Activated CD8-positive, alpha-beta memory T cell treated with anti-CD3 and anti-CD28 coated beads for 36 hours (primary cell): ENCODE measurements at regions not wholly inside any gene's neighbourhood (a gene's known extent, or its start where the extent isn't known, plus 50 kb on each side); places are given as distances from the start of the nearest gene placed in this dataset.
"Not testable (repeated sequence)": the region's sequence is repeated elsewhere in the genome, so short reads cannot be mapped to it uniquely, and the experiment has no call there.

Source experiments
- CTCF ChIA-PET: fragments of 350-600 bp; sonication (Branson Sonifier 250); formaldehyde crosslinking; loops from one replicate; lab custom pipeline; 2021; ENCODE audit warnings: antibody characterized with exemption; lab: Charles Lee
- POLR2A ChIA-PET: fragments of 350-600 bp; sonication (Branson Sonifier 250); formaldehyde crosslinking; loops from one replicate; lab custom pipeline; 2021; ENCODE audit warnings: antibody characterized with exemption; lab: Charles Lee

DNA sequence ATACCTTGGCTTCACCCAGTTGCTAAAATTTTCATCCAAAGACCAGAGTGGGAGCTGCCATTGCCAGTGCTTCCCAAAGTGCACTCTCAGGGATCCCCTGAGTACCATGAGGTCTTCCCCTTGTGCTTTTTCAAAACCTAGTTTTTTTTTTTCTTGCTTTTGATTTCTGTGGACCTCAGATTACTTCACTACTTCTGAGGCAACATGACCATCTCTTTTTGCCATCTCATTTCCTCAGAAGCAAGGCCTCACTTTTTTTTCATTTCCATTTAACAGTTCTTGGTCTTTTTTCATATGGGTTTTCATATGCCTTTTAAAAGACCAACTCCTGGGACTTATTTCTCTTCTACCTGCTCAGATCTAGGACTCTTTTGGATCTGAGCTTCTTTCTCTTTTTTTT is 64.1 kb upstream of the MMS22L start:
- POLR2A ChIA-PET: no interaction called here
- CTCF ChIA-PET: interaction anchor here (0.7 kb wide), 1 partner anchor 440 kb away, joined by 3 read pairs; no protein-coding TSS in a partner anchor

DNA sequence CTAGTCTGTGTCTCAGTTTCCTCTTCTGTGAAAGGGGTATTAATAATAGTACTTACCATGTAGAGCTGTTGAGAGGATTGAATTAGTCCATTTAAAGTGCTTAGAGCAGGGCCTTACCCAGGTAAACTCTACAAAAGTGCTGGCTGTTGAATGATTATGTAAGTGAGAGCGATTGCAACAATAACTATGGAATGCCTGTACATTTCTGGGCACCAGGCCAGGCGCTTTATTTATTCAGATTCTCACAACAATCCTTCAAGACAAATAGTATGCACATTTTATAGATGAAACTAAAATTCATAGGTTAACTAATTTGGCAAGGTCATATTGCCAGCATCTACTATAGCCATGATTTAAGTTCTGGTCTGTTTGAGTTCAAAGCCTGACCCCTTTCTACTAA is 78.3 kb upstream of the MMS22L start:
- POLR2A ChIA-PET: no interaction called here
- CTCF ChIA-PET: no interaction called here

GRCh38 chr6:97364327-97364726 is 81.3 kb upstream of the MMS22L start:
- CTCF ChIA-PET: no interaction called here
- POLR2A ChIA-PET: no interaction called here

DNA sequence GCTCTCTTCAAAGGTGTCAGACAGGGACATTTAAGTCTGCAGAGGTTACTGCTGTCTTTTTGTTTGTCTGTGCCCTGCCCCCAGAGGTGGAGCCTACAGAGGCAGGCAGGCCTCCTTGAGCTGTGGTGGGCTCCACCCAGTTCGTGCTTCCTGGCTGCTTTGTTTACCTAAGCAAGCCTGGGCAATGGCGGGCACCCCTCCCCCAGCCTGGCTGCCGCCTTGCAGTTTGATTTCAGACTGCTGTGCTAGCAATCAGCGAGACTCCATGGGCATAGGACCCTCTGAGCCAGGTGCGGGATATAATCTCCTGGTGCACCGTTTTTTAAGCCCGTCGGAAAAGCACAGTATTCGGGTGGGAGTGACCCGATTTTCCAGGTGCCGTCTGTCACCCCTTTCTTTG is 99.1 kb upstream of the MMS22L start:
- CTCF ChIA-PET, POLR2A ChIA-PET: not testable (repeated sequence)

- ChIA-PET POLR2A (no interaction called here), CTCF (interaction anchor here (1.2 kb wide), 1 partner anchor 177 kb away, joined by 4 read pairs; no protein-coding TSS in a partner anchor)
Measured at GRCh38 chr6:97392735-97393134, 109.7 kb upstream of the MMS22L start.

DNA sequence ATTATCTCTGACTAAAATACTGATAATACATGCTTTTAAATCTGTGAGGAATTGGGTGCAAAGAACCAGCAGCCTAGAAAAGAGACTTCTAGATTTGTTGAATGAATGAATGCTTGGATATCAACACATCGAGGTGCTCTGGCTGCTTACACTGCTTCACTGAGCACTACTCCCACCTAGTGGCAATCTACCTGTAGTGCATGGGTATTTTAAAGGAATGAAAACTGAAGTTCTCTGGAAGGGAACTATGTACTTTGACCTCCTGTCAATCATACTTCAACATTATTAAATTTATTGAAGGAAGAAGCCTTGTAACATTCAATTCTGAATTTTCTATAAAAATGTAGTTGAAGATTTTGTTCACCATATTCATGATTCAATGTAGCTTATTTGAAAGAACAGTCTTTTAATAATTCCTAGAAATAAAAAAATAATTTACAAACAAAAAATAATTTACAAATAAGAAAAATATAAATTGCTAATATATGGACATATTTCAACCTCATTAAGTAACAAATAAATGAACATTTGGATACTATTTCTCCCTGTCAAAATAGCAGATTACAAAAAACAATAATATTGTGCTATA is 111.2 kb upstream of the MMS22L start:
- CTCF ChIA-PET: interaction anchor here (0.9 to 1.2 kb wide), 2 partner anchors 179 to 328 kb away, joined by 3 to 4 read pairs; no protein-coding TSS in a partner anchor
- POLR2A ChIA-PET: no interaction called here

DNA sequence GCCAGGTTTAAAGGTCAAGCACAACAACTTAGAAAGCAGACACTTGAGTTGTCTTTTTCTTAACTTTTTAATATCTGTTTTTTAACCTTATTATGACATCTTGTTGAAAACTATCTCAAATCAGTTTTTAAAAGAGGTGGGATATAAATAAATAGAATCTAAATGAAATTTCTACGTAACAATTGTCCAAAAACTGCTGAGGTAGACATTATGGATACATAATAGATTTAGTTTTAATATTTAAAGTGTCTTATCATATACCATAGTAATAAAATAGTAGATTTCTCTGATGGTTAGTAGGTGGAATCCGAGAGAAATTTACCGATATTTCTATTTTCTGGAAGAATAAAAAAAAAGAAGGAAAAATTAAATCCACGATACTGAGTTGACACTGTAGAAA is 113.9 kb upstream of the MMS22L start:
- ChIA-PET POLR2A (no interaction called here), CTCF (no interaction called here)

DNA sequence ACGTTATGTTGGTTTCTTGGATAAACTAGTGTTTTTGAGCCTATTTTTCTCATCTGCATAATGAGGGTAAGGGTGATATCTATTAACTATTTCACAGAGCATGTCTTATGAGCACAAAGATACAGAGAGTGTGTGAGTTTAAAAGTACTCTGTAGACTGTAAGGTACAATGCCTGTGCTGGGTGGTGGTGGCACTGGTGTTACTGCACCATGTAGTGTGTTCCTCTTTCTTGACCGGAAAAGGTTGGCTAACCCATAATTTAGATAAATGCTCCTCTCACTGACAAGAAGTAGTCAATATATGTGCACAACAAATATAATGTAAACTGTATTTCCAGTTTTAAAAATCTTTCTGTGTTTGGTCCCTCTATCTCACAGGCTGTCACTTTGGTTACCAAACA is 116.2 kb upstream of the MMS22L start:
- CTCF ChIA-PET: no interaction called here

DNA sequence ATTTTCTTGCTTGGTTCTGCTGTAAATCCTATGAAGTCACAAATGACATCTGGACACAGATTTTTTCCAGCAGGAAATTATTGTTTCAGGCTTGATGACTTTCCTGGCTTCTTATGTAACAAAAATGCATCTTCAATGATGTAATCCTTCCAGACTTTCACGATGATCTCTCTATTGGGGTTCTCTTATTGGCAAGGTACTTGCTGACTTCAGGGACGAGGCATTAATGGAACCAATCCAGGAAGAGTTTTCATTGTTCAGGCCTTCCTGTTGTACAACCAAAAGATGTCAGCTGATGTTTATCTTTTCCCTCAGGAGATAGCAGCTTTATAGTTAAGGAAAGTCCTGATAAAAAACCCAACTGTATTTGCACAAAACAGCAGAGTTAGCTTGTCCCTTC is 118.5 kb upstream of the MMS22L start:
- ChIA-PET POLR2A (no interaction called here), CTCF (no interaction called here)

More for the DNA sequence above, 116.2 kb upstream of the MMS22L start:
- POLR2A ChIA-PET: no interaction called here

DNA sequence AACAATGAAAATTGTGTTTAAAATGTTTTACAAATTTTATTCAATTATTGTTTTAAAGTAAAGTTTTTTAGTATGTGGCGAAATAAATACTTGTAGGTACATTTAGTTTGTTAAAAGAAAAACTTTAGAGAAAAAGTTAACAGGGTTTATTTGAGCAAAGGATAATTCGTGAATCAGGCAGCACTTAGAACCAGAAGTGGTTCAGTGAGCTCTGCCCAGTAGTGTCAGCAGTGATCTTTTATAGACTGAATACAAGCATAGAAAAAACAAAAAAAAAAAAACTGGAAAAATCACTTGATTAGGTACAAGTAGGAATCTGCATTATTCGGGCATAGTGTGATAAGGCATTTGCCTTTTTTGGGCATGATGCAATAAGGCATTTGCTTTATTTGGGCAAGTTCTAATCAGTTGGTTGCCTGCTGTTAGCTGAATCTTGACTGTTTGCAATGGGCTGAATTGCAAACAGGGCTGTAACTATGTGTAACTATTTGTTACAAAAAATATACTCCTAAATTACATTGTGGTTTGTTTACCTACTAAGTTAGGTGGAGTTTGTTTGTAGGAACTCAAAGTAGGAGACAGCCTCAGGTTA is 122.9 kb upstream of the MMS22L start:
- ChIA-PET POLR2A (no interaction called here), CTCF (no interaction called here)

DNA sequence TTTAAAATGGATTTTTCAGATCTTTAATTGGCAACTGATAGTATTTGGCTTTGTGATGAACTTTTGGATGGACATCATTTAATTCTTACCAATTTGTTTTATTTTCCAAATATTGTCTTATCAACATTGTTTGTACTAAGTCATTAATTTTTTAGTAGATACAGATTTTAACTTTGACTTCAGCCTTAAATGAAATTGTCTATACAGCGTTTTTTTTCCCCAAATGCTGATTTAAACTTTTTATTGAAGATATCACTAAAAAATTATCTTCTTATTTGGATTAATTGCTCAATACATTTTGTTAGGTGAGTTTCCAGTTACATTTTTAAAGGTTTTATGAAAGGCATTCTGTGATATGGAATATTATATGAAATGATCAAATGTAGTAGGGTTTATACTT is 123.6 kb upstream of the MMS22L start:
- ChIA-PET CTCF (no interaction called here), POLR2A (no interaction called here)

DNA sequence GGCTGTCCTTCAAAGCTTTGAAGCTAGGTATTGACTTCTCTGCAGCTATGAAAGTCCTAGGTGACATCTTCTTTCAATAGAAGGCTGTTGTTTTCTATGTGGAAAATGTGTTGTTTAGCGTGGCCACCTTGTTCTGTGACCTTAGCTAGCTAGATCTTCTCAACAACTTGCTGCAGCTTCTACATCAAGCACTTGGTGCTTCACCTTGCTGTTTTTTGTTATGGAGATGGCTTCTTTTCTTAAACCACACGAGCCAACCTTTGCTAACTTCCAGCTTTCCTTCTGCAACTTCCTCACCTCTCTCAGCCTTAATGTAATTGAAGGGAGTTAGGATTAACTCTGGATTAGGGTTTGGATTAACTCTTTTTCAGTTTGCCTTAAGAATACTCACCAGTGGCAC is 128.6 kb upstream of the MMS22L start:
- ChIA-PET POLR2A (no interaction called here), CTCF (no interaction called here)

- ChIA-PET CTCF (no interaction called here), POLR2A (no interaction called here)
Measured at GRCh38 chr6:97412511-97412910, 129.5 kb upstream of the MMS22L start.

DNA sequence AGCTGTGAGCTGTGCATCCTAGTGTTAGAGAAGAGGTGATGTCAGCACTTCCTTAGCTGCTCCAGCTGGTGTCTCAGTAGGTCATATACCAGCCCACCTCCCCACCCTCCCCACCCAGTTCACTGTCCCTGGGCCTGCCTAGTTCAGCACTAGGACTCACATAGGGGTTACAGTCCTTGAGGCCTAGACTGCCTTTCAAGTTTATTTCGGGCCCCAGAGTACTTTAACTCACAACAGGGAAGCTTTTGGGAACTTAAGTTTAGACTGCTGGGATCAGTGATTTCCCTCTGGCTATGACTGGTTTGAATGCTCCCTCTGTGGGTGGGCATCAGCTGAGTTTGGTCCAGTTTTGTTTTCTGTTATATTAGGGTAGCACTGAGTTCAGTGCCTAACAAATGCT is 139.2 kb upstream of the MMS22L start:
- ChIA-PET POLR2A (no interaction called here), CTCF (no interaction called here)

DNA sequence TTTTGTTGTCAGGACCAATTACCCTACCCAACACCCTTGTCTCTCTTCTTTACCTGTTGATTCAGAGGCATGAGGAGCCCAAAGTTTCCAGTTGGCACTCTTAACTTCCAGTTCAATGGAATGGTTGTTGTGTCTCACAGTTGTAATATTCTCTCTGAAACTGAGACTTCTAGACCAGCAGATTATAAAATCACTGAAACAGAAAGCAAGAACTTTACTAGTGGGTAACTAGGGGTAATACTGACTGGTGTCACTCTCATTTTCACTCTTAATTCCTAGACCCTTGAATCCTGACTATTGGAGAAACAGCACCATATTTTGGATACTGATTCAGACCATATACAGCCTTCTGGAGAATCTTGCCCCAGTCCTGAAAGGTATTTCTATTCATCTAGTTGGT is 140.2 kb upstream of the MMS22L start:
- ChIA-PET POLR2A (no interaction called here), CTCF (no interaction called here)

DNA sequence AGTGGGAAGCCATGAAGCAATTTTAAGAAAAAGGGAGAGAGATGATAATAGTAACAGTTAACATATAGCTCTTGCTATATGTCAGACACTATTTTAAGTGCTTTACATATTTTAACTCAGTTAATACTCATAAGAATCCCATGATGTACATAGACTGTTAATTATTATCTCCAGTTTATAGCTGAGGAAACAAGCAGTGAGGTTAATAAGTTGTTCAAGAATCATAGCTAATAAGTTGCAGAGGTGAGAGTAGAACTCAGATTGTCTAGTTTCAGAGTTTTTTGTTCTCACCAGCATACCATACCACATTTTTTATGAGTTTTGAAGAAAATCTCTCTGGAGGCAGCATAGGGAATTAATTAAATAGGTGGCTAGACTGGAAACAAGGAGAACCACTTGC is 144.6 kb upstream of the MMS22L start:
- ChIA-PET POLR2A (interaction anchor here (0.6 kb wide), 1 partner anchor 342 kb away, joined by 5 read pairs; no protein-coding TSS in a partner anchor), CTCF (no interaction called here)

- POLR2A ChIA-PET: no interaction called here
- CTCF ChIA-PET: no interaction called here
Measured at GRCh38 chr6:97437087-97437486, 154.1 kb upstream of the MMS22L start.

DNA sequence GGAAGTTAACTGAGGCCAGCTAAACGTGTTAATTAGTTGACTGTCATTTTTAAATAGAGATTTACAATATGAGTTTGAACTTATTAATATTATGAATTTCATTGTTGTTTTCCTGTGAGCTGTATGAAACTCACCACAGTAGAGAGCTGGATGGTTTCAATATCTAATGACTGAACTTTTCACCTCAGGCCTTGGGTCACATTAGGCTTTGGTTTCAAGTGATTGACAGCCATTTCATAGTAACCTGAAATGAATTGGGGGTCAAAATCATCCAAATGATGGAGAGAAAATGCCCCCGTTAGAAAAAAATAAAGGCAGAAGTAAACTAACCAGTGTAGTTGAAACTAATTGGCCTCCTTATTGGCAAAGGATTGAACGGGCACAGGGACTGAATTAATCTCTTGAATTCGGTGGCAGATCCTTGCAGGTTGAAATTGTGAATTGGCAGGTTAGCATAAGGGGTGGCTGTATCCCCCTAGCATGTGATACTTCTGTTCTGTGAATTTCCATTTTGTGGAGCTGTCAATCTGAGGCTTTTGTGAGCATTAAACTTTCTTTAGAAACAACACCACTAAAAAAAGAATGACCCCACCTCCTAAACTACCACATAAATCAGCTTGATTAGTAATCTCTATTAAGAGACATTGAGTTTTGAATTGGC is 155.1 kb upstream of the MMS22L start:
- ChIA-PET POLR2A (no interaction called here), CTCF (no interaction called here)

GRCh38 chr6:97440590-97441176 is 157.7 kb upstream of the MMS22L start:
- ChIA-PET POLR2A (no interaction called here), CTCF (no interaction called here)

- POLR2A ChIA-PET: no interaction called here
- CTCF ChIA-PET: no interaction called here
Measured at GRCh38 chr6:97443408-97444080, 160.5 kb upstream of the MMS22L start.
